HFF-Myc (cell line): ENCODE measurements at regions not wholly inside any gene's neighbourhood (a gene's known extent, or its start where the extent isn't known, plus 50 kb on each side); places are given as distances from the start of the nearest gene placed in this dataset.
A peak's percentile ranks its signal among the peaks of the same experiment; 100 is the strongest.

ENCODE experiments used
- DNase-seq: peaks from one replicate; pipeline ENCODE4 v3.0.0-alpha.2; 2011; ENCODE audit warnings: low read depth; ENCODE audit errors: extremely low read depth
- H3K4me3 ChIP-seq: replicated peaks from 2 replicates; pipeline ENCODE4 v1.5.1; 2011; ENCODE audit warnings: low read depth, mild to moderate bottlenecking, control low read depth, low read length
- CTCF ChIP-seq: IDR thresholded peaks from 2 replicates; pipeline ENCODE4 v1.5.1; 2012; ENCODE audit warnings: mild to moderate bottlenecking, low read depth, low read length, control low read depth; ENCODE audit errors: missing control alignments

GRCh38 chr11:106395716-106396349 is 318.4 kb downstream of the AASDHPPT start:
- TF ChIP-seq CTCF: no peak
- no peak for DNase-seq
- H3K4me3 ChIP-seq: no peak overlapping the region

- TF ChIP-seq CTCF: no peak
- no peak for DNase-seq
- peak overlapping the region; percentile 6; the same call in 1 of the 2 replicates for H3K4me3 ChIP-seq
These were observed 320.5 kb downstream of the AASDHPPT start for GRCh38 chr11:106397787-106398501.

GRCh38 chr11:106398502-106399075 is 321.1 kb downstream of the AASDHPPT start:
- no peak for TF ChIP-seq CTCF
- H3K4me3 ChIP-seq: peak overlapping the region; percentile 6; the same call in 1 of the 2 replicates
- DNase-seq: no peak

GRCh38 chr11:106399076-106399511 is 321.6 kb downstream of the AASDHPPT start:
- H3K4me3 ChIP-seq: no peak overlapping the region
- no peak for TF ChIP-seq CTCF
- DNase-seq: peak; percentile 99

DNA sequence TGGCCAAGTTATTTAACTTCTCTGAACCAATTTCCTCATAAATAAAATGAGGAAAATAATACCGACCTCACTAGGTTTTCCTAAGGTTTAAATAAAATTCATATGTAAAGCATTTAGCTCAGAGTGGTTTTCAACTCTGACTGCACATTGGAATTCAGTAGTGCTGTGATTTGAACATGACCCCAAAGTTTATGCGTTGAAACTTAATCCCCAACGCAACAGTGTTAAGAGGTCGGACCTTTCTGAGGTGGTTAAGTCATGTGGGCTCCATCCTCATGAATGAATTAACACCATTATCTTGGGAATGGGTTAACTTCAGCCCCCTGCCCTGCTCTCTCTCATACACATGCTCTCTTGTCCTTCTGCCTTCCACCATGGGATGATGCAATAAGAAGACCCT is 322.2 kb downstream of the AASDHPPT start:
- no peak overlapping the region for H3K4me3 ChIP-seq
- TF ChIP-seq CTCF: no peak
- DNase-seq: no peak

DNA sequence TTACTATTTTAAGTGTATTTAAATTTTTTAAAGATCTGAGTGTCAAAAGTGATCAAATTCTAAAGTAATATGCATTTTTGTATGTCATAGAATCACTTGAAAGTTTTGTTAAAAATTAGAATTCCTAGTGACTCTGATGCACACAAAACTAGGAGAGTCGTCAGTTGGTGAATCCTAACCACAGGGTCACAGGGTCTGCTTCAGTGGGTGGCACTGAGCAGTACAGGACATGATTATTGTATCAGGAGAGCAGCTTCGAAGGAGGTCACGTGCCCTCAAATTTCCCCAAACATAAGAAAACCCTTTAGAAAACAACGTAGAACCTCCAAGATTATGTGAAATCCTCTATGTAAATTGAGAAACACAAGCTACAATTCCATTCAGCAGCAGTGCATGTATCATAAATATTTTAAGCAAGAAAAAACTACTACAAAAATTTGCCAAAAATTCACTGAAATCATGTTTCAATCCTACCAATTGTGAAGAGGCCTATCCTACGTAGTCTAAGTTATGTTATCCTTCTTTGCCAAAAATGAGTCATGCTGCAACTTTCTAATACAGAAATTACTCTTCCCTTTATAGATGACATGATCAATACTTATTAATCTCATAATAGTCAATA is 323.6 kb downstream of the AASDHPPT start:
- no peak for DNase-seq
- TF ChIP-seq CTCF: no peak

More for the DNA sequence above, 323.6 kb downstream of the AASDHPPT start:
- H3K4me3 ChIP-seq: no peak overlapping the region
